ENCODE measurements at regions not wholly inside any gene's neighbourhood (a gene's known extent, or its start where the extent isn't known, plus 50 kb on each side); places are given as distances from the start of the nearest gene placed in this dataset.

- no peak for DNase-seq
These were observed 241.8 kb downstream of the NPHP4 start for GRCh38 chr1:5750186-5751162.

GRCh38 chr1:5748286-5749225 lies 243.7 kb downstream of the NPHP4 start:
- no peak for DNase-seq

- no peak for DNase-seq
These were observed 244.6 kb downstream of the NPHP4 start for GRCh38 chr1:5747426-5748285.

DNA sequence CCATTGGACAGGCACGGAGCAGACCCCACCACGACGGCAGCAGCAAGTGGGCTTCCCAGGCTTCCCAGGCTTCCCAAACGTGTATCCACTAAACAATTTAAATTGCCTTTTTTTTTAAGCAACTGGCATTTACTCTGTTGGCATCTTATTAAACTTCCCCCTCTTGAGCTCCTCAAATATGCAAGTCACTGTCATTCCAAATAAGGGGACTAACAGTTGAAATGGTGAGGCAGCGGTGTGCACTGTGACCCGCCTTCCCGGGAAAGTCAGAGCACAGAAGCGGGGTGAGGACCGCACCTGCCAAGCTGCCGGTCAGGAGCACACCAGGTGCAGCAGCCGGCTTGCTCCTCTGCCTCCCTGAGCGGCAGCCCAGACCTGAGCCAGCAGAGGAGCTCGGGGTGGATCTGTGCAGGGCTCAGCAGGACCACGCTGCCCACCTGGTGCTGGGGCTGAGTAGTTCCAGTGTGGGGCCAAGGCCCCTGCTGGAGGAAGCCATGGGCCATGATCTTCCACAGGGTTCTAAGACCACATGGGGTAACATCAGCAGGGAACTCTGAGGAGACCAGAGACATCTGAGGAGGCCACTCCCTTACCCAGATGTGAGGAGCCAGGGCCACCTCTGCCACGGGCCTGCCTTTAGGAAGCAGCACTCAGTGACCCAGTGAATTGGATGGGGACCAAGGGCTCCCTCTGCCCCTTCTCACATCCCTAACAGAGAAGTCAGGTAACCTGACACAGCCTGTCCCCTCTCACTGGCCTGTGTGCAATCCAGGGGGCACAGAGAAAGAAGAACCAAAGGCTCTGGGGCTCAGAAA lies 245.4 kb downstream of the NPHP4 start:
- no peak for DNase-seq

DNA sequence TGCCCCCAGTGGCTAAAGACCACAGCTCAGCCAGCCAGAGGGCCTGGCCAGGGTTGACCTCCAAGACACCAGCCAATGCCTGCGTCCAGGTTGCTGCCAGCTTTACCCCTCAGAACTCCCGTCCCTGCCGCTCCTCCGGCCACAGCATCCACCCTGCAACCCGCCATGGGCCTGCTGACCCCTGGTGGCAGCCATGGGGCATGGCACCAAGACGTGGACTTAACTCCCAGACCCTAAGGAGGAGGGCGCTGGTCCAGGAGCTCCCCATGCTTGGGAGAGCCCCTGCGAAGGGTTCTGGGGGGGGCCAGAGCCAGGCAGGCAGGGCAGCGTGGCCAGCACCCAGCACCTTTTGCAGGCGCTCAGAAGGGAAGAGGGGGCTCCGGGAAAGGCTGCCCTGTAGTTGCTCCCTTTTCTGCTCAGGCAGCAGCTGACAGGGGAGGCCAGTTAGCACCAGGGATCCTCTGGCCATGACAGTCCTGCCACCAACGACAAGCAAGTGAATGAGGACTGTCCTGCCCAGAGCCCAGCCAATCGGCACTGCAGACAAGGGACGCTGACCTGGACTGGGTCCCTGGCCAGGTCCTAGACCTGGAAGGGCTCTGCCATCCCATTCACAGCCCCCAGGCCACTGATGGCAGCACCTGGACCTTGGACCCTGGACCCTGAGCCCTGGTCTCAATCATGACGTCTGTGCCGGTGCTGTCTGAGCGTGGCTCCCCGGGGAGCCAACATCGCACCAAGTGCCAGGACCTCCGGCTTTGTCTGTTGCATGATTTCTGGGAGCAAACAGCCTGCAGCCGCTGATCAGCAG lies 246.2 kb downstream of the NPHP4 start:
- peak; percentile 66 for DNase-seq

- DNase-seq: no peak
These were observed 247.1 kb downstream of the NPHP4 start for GRCh38 chr1:5744911-5745799.

DNA sequence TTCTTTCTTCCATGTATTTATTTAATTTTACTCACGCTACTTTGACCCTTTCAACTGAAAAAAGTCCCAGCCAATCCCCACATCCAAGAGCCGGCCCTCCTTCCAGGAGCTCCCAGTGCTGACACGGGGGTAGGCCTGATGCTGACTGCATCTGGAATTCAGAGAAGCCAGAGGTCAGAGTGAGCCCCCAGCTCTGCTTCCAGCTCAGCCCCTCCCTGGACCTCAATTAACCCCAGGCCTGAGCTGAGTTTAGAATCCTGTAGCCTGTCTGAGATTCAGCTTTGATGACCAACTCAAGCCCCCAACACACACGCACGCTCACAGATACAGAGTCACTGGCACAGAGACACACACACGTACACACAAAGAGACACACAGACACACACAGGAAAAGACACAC lies 247.9 kb downstream of the NPHP4 start:
- no peak for DNase-seq

- DNase-seq: no peak
These were observed 248.7 kb downstream of the NPHP4 start for GRCh38 chr1:5743435-5744095.

GRCh38 chr1:5742801-5743200 lies 249.4 kb downstream of the NPHP4 start:
- DNase-seq: no peak

- no peak for DNase-seq
These were observed 250.2 kb downstream of the NPHP4 start for GRCh38 chr1:5742032-5742431.

GRCh38 chr1:5740865-5741860 lies 251.1 kb downstream of the NPHP4 start:
- DNase-seq: no peak

- no peak for DNase-seq
These were observed 251.8 kb downstream of the NPHP4 start for GRCh38 chr1:5740450-5740849.

DNA sequence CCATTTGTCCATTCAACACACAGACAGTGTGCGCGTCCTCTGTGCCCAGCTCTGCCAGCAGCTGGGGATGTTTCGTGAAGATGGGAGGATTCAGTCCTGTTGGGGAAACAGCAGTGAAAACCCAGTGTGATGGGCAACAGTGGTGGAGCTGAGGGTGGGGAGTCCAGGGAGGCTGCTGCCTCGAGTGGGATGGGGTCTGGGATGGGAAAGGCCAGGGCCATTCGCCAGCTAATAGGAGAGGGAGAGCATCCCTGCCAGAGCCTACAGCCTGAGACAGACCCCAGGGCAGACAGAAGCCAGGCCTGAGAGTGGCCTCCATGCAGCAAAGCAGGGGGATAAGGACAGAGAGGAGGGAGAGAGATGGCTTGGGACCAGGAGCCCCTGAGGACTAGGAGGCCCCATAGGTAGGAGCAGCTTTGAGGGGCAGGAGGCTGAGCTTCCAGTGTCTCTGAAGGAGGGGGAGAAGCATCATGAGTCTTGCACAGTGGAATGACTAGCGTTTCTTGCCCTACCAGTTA lies 252.6 kb downstream of the NPHP4 start:
- no peak for DNase-seq

GRCh38 chr1:5738911-5739462 lies 253.2 kb downstream of the NPHP4 start:
- no peak for DNase-seq

DNA sequence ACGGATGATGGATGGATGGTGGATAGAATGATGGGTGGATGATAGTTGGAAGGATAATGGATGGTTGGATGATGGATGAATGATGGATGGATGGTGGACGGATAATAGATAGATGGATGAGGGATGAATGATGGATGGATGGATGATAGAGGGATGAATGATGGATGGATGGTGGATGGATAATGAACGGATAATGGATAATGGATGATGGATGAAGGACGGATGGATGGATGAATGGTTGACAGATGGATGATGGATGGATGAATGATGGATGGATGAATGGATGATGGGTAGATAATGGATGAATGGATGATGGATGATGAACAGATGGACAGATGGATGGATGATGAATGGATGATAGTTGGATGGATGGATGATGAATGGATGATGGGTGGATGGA lies 255.1 kb downstream of the NPHP4 start:
- no peak for DNase-seq

DNA sequence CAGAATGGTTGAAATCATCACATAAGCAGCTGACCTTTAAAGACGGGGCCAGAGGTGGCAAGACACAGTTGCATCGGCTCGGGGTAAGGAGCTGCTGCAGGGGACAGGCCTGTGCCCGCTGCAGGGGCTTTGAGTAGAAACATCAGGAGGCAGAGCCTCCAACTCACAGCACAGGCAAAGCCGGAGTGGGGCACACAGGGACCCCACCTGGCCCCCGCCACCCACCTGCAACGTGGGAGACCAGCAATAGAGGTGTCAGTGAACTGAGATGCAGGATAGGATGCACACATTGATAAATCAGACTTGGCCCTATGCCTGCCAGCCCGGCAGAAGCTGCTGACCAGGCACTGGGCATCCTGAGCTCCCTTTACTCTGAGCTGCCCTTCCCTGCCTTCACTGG lies 257.2 kb downstream of the NPHP4 start:
- no peak for DNase-seq

- no peak for DNase-seq
These were observed 257.8 kb downstream of the NPHP4 start for GRCh38 chr1:5734414-5734813.

Data from right kidney (tissue), 1 donor.